ENCODE measurements at regions not wholly inside any gene's neighbourhood (a gene's known extent, or its start where the extent isn't known, plus 50 kb on each side); places are given as distances from the start of the nearest gene placed in this dataset.

- no peaks in the 10 kb centered on the region for H3K36me3 ChIP-seq (ENCODE audit: insufficient read depth, low read length)
- H3K27ac ChIP-seq (ENCODE audit: low read depth, low read length), result no peak overlapping the region
- no peaks in the 10 kb centered on the region for H3K27me3 ChIP-seq (ENCODE audit: control insufficient read depth in 1 of 2, insufficient read depth in 2 of 2, low read length in 2 of 2)
- no peaks in the 10 kb centered on the region for H3K9me3 ChIP-seq (ENCODE audit: low read length)
- no peak overlapping the region for H3K4me3 ChIP-seq (ENCODE audit: low read depth in 1 of 2, low read length in 2 of 2)
- H3K4me1 ChIP-seq (ENCODE audit: insufficient read depth, low read length), result no peaks in the 10 kb centered on the region
- no peak overlapping the region for H3K9ac ChIP-seq (ENCODE audit: low read length)
Measured at GRCh38 chr12:4223273-4223845, 50.2 kb upstream of the CCND2 start.

GRCh38 chr12:4221258-4221620 lies 52.3 kb upstream of the CCND2 start:
- Histone ChIP-seq H3K27me3 (ENCODE audit: control insufficient read depth in 1 of 2, insufficient read depth in 2 of 2, low read length in 2 of 2) (no peaks in the 10 kb centered on the region), H3K36me3 (ENCODE audit: insufficient read depth, low read length) (no peaks in the 10 kb centered on the region), H3K9me3 (ENCODE audit: low read length) (no peaks in the 10 kb centered on the region), H3K4me1 (ENCODE audit: insufficient read depth, low read length) (no peaks in the 10 kb centered on the region), H3K27ac (ENCODE audit: low read depth, low read length) (no peak overlapping the region), H3K9ac (ENCODE audit: low read length) (no peak overlapping the region), H3K4me3 (ENCODE audit: low read depth in 1 of 2, low read length in 2 of 2) (no peak overlapping the region)

GRCh38 chr12:4220536-4221257 lies 52.9 kb upstream of the CCND2 start:
- Histone ChIP-seq H3K27me3 (ENCODE audit: control insufficient read depth in 1 of 2, insufficient read depth in 2 of 2, low read length in 2 of 2) (no peaks in the 10 kb centered on the region), H3K9me3 (ENCODE audit: low read length) (no peaks in the 10 kb centered on the region), H3K4me3 (ENCODE audit: low read depth in 1 of 2, low read length in 2 of 2) (no peak overlapping the region), H3K36me3 (ENCODE audit: insufficient read depth, low read length) (no peaks in the 10 kb centered on the region), H3K4me1 (ENCODE audit: insufficient read depth, low read length) (no peaks in the 10 kb centered on the region), H3K27ac (ENCODE audit: low read depth, low read length) (no peak overlapping the region), H3K9ac (ENCODE audit: low read length) (no peak overlapping the region)

- Histone ChIP-seq H3K36me3 (ENCODE audit: insufficient read depth, low read length) (no peaks in the 10 kb centered on the region), H3K27ac (ENCODE audit: low read depth, low read length) (no peak overlapping the region), H3K4me3 (ENCODE audit: low read depth in 1 of 2, low read length in 2 of 2) (no peak overlapping the region), H3K9me3 (ENCODE audit: low read length) (no peaks in the 10 kb centered on the region), H3K27me3 (ENCODE audit: control insufficient read depth in 1 of 2, insufficient read depth in 2 of 2, low read length in 2 of 2) (no peaks in the 10 kb centered on the region), H3K9ac (ENCODE audit: low read length) (no peak overlapping the region), H3K4me1 (ENCODE audit: insufficient read depth, low read length) (no peaks in the 10 kb centered on the region)
Measured at GRCh38 chr12:4217091-4217490, 56.5 kb upstream of the CCND2 start.

GRCh38 chr12:4216187-4216927 lies 57.2 kb upstream of the CCND2 start:
- H3K4me1 ChIP-seq (ENCODE audit: insufficient read depth, low read length), result no peaks in the 10 kb centered on the region
- H3K36me3 ChIP-seq (ENCODE audit: insufficient read depth, low read length), result no peaks in the 10 kb centered on the region
- no peaks in the 10 kb centered on the region for H3K9me3 ChIP-seq (ENCODE audit: low read length)
- H3K27ac ChIP-seq (ENCODE audit: low read depth, low read length), result no peak overlapping the region
- no peak overlapping the region for H3K9ac ChIP-seq (ENCODE audit: low read length)
- no peak overlapping the region for H3K4me3 ChIP-seq (ENCODE audit: low read depth in 1 of 2, low read length in 2 of 2)
- no peaks in the 10 kb centered on the region for H3K27me3 ChIP-seq (ENCODE audit: control insufficient read depth in 1 of 2, insufficient read depth in 2 of 2, low read length in 2 of 2)

GRCh38 chr12:4215229-4216186 lies 58.1 kb upstream of the CCND2 start:
- no peak overlapping the region for H3K9ac ChIP-seq (ENCODE audit: low read length)

GRCh38 chr12:4214877-4215228 lies 58.7 kb upstream of the CCND2 start:
- Histone ChIP-seq H3K36me3 (ENCODE audit: insufficient read depth, low read length) (no peaks in the 10 kb centered on the region), H3K9ac (ENCODE audit: low read length) (no peak overlapping the region), H3K4me1 (ENCODE audit: insufficient read depth, low read length) (no peaks in the 10 kb centered on the region), H3K4me3 (ENCODE audit: low read depth in 1 of 2, low read length in 2 of 2) (no peak overlapping the region), H3K27me3 (ENCODE audit: control insufficient read depth in 1 of 2, insufficient read depth in 2 of 2, low read length in 2 of 2) (no peaks in the 10 kb centered on the region), H3K27ac (ENCODE audit: low read depth, low read length) (no peak overlapping the region), H3K9me3 (ENCODE audit: low read length) (no peaks in the 10 kb centered on the region)

More at GRCh38 chr12:4215229-4216186, 58.1 kb upstream of the CCND2 start:
- no peaks in the 10 kb centered on the region for H3K4me1 ChIP-seq (ENCODE audit: insufficient read depth, low read length)
- no peaks in the 10 kb centered on the region for H3K9me3 ChIP-seq (ENCODE audit: low read length)
- no peaks in the 10 kb centered on the region for H3K36me3 ChIP-seq (ENCODE audit: insufficient read depth, low read length)
- no peak overlapping the region for H3K4me3 ChIP-seq (ENCODE audit: low read depth in 1 of 2, low read length in 2 of 2)
- H3K27me3 ChIP-seq (ENCODE audit: control insufficient read depth in 1 of 2, insufficient read depth in 2 of 2, low read length in 2 of 2), result no peaks in the 10 kb centered on the region
- H3K27ac ChIP-seq (ENCODE audit: low read depth, low read length), result no peak overlapping the region

GRCh38 chr12:4213471-4213870 lies 60.1 kb upstream of the CCND2 start:
- H3K4me3 ChIP-seq (ENCODE audit: low read depth in 1 of 2, low read length in 2 of 2), result no peak overlapping the region
- H3K9ac ChIP-seq (ENCODE audit: low read length), result no peak overlapping the region
- no peaks in the 10 kb centered on the region for H3K36me3 ChIP-seq (ENCODE audit: insufficient read depth, low read length)
- H3K27me3 ChIP-seq (ENCODE audit: control insufficient read depth in 1 of 2, insufficient read depth in 2 of 2, low read length in 2 of 2), result no peaks in the 10 kb centered on the region
- H3K4me1 ChIP-seq (ENCODE audit: insufficient read depth, low read length), result no peaks in the 10 kb centered on the region
- H3K27ac ChIP-seq (ENCODE audit: low read depth, low read length), result no peak overlapping the region
- no peaks in the 10 kb centered on the region for H3K9me3 ChIP-seq (ENCODE audit: low read length)

- no peaks in the 10 kb centered on the region for H3K4me1 ChIP-seq (ENCODE audit: insufficient read depth, low read length)
- H3K27ac ChIP-seq (ENCODE audit: low read depth, low read length), result no peak overlapping the region
- H3K36me3 ChIP-seq (ENCODE audit: insufficient read depth, low read length), result no peaks in the 10 kb centered on the region
- H3K9me3 ChIP-seq (ENCODE audit: low read length), result no peaks in the 10 kb centered on the region
- H3K4me3 ChIP-seq (ENCODE audit: low read depth in 1 of 2, low read length in 2 of 2), result no peak overlapping the region
- H3K9ac ChIP-seq (ENCODE audit: low read length), result no peak overlapping the region
- H3K27me3 ChIP-seq (ENCODE audit: control insufficient read depth in 1 of 2, insufficient read depth in 2 of 2, low read length in 2 of 2), result no peaks in the 10 kb centered on the region
Measured at GRCh38 chr12:4212845-4213244, 60.7 kb upstream of the CCND2 start.

GRCh38 chr12:4211372-4211771 lies 62.2 kb upstream of the CCND2 start:
- H3K9me3 ChIP-seq (ENCODE audit: low read length), result no peaks in the 10 kb centered on the region
- no peaks in the 10 kb centered on the region for H3K36me3 ChIP-seq (ENCODE audit: insufficient read depth, low read length)
- H3K4me3 ChIP-seq (ENCODE audit: low read depth in 1 of 2, low read length in 2 of 2), result no peak overlapping the region
- H3K27ac ChIP-seq (ENCODE audit: low read depth, low read length), result no peak overlapping the region
- H3K27me3 ChIP-seq (ENCODE audit: control insufficient read depth in 1 of 2, insufficient read depth in 2 of 2, low read length in 2 of 2), result peaks cover 0 to 2% of the 10 kb centered on the region in 2 donors
- no peaks in the 10 kb centered on the region for H3K4me1 ChIP-seq (ENCODE audit: insufficient read depth, low read length)
- H3K9ac ChIP-seq (ENCODE audit: low read length), result no peak overlapping the region

GRCh38 chr12:4210183-4210582 lies 63.4 kb upstream of the CCND2 start:
- H3K27ac ChIP-seq (ENCODE audit: low read depth, low read length), result no peak overlapping the region
- H3K27me3 ChIP-seq (ENCODE audit: control insufficient read depth in 1 of 2, insufficient read depth in 2 of 2, low read length in 2 of 2), result peaks cover 0 to 4% of the 10 kb centered on the region in 2 donors
- no peak overlapping the region for H3K9ac ChIP-seq (ENCODE audit: low read length)
- no peak overlapping the region for H3K4me3 ChIP-seq (ENCODE audit: low read depth in 1 of 2, low read length in 2 of 2)
- no peaks in the 10 kb centered on the region for H3K9me3 ChIP-seq (ENCODE audit: low read length)
- no peaks in the 10 kb centered on the region for H3K36me3 ChIP-seq (ENCODE audit: insufficient read depth, low read length)
- no peaks in the 10 kb centered on the region for H3K4me1 ChIP-seq (ENCODE audit: insufficient read depth, low read length)
